ENCODE measurements at regions not wholly inside any gene's neighbourhood (a gene's known extent, or its start where the extent isn't known, plus 50 kb on each side); places are given as distances from the start of the nearest gene placed in this dataset.

DNA sequence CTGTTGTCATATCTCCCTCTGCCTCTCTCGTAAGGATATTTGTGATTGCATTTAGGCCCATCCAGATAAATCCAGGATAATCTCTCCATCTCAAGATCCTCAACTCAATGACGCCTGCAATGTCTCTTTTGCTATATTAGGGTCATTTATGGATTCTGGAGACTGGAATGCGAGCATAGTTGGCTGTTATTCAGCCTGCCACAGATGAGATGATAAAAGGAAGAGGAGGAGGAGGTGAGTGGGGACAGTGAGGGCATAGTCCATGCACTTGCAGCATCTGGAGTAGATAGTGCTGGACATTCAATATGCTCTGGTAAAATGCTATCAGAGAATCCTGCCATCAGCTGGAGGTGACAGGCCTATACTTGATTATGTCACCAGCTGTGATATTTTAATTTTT is 131.6 kb upstream of the CACNA1E start:
- no peaks in the 10 kb centered on the region for H3K27me3 ChIP-seq
- no peaks in the 10 kb centered on the region for H3K9me3 ChIP-seq
- DNase-seq: no peak
- no peak overlapping the region for H3K4me3 ChIP-seq
- no peak overlapping the region for H3K27ac ChIP-seq
- in situ Hi-C loops (cut with MboI; ENCODE audit: low pct_ligation_motif_present in 1 of 4, low pct_unique_long_range_greater_than_20kb in 1 of 4, low sequenced_read_pairs in 3 of 4) (no loop called here), intact Hi-C loops (cut with DNase I; ENCODE audit: low total_unique reads) (no loop called here)
- no peaks in the 10 kb centered on the region for H3K4me1 ChIP-seq
- 82 to 90% methylated on average over 3 of the region's 3 CpGs for WGBS, 2 donors (ENCODE audit: low coverage in 1 of 2)
- TF ChIP-seq POLR2AphosphoS5 (IDR thresholded peaks at IDR 0.05): no peak
- TF ChIP-seq EP300 (IDR thresholded peaks at IDR 0.05; ENCODE audit: low read depth): no peak
- H3K36me3 ChIP-seq: no peaks in the 10 kb centered on the region

DNA sequence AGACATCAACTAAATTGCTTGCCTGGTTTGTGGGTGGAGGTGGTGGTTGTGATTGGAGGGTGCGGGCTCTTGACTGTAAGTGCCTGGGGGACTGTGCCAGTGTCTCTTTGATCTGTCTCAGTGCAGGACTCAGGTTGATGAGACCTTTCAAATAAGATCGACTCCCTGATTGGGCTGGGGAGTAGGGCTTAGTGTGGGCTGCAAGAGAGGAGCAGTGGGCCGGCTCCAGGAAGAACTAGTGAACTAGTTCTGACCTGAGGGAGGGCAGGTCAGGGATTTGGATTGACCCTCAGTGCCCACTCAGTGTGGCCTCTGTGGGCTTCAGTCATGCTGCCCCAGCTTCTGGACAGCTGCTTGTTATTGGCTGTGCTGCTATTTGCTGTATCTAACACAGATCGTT is 130.6 kb upstream of the CACNA1E start:
- H3K27ac ChIP-seq: no peak overlapping the region
- WGBS, 2 donors (ENCODE audit: low coverage in 1 of 2): 80 to 100% methylated on average over 1 to 4 of the region's 4 CpGs
- in situ Hi-C loops (cut with MboI; ENCODE audit: low pct_ligation_motif_present in 1 of 4, low pct_unique_long_range_greater_than_20kb in 1 of 4, low sequenced_read_pairs in 3 of 4): no loop called here
- H3K4me3 ChIP-seq: no peak overlapping the region
- DNase-seq: no peak
- no peaks in the 10 kb centered on the region for H3K9me3 ChIP-seq
- TF ChIP-seq POLR2AphosphoS5 (IDR thresholded peaks at IDR 0.05) (no peak), POLR2A (IDR thresholded peaks at IDR 0.05) (no peak)
- TF ChIP-seq, protein P1, sequence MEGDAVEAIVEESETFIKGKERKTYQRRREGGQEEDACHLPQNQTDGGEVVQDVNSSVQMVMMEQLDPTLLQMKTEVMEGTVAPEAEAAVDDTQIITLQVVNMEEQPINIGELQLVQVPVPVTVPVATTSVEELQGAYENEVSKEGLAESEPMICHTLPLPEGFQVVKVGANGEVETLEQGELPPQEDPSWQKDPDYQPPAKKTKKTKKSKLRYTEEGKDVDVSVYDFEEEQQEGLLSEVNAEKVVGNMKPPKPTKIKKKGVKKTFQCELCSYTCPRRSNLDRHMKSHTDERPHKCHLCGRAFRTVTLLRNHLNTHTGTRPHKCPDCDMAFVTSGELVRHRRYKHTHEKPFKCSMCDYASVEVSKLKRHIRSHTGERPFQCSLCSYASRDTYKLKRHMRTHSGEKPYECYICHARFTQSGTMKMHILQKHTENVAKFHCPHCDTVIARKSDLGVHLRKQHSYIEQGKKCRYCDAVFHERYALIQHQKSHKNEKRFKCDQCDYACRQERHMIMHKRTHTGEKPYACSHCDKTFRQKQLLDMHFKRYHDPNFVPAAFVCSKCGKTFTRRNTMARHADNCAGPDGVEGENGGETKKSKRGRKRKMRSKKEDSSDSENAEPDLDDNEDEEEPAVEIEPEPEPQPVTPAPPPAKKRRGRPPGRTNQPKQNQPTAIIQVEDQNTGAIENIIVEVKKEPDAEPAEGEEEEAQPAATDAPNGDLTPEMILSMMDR (IDR thresholded peaks at IDR 0.05): no peak
- H3K36me3 ChIP-seq: no peaks in the 10 kb centered on the region
- intact Hi-C loops (cut with DNase I; ENCODE audit: low total_unique reads): no loop called here
- H3K4me1 ChIP-seq: no peaks in the 10 kb centered on the region
- H3K27me3 ChIP-seq: no peaks in the 10 kb centered on the region

DNA sequence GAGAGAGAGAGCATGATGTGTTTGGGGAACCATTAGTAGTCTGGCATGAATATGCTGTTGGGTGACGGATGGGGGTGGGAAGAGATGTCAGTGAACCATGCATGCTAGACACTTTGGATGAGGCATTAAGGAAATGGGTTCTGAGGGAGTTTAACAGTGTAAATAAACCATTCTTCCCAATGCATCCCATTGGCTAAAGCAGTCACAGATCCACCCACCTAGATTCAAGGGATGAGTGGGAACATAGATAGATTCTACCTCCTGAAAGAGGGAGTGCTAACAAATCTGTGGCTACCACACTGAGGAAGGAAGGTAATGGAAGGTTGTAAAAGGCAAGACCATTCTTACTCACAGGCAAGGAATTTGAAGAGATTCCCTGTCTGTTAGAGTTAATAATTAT is 129.8 kb upstream of the CACNA1E start:
- TF ChIP-seq POLR2AphosphoS5 (IDR thresholded peaks at IDR 0.05) (no peak), POLR2A (IDR thresholded peaks at IDR 0.05) (no peak), EP300 (IDR thresholded peaks at IDR 0.05; ENCODE audit: low read depth) (no peak)
- TF ChIP-seq, protein P1 (IDR thresholded peaks at IDR 0.05): no peak
- Histone ChIP-seq H3K4me3 (no peak overlapping the region), H3K27me3 (no peaks in the 10 kb centered on the region), H3K4me1 (no peaks in the 10 kb centered on the region), H3K27ac (no peak overlapping the region), H3K9me3 (no peaks in the 10 kb centered on the region), H3K36me3 (no peaks in the 10 kb centered on the region)
- DNase-seq: no peak
- intact Hi-C loops (cut with DNase I; ENCODE audit: low total_unique reads): no loop called here
- WGBS, 2 donors (ENCODE audit: low coverage in 1 of 2): 71 to 79% methylated on average over 1 of the region's 1 CpG
- in situ Hi-C loops (cut with MboI; ENCODE audit: low pct_ligation_motif_present in 1 of 4, low pct_unique_long_range_greater_than_20kb in 1 of 4, low sequenced_read_pairs in 3 of 4): no loop called here

DNA sequence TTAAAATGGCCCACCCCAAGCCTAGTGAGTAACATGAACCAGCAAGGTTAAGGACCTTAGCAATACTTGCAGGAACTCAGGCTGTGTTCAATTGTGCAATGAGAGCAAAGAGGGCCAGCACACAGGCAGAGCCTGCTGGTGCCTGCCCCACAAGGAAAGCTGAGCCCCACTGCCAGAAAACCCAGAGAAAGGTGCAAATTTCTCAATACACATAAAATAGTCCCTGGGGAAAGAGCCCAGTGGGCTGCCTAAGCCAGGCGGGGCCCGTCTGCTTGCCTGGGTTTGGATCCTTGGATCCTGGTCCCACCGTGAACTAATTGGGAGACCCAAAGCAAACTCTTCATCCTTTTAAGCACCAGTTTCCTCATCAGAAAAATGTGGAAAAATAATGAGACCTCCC is 128.5 kb upstream of the CACNA1E start:
- no peak overlapping the region for H3K27ac ChIP-seq
- H3K9me3 ChIP-seq: no peaks in the 10 kb centered on the region
- H3K36me3 ChIP-seq: no peaks in the 10 kb centered on the region
- no peaks in the 10 kb centered on the region for H3K4me1 ChIP-seq
- 97% methylated on average over 3 of the region's 3 CpGs; no CpG with 5 or more reads in 1 of the 2 donors for WGBS, 2 donors (ENCODE audit: low coverage in 1 of 2)
- in situ Hi-C loops (cut with MboI; ENCODE audit: low pct_ligation_motif_present in 1 of 4, low pct_unique_long_range_greater_than_20kb in 1 of 4, low sequenced_read_pairs in 3 of 4): no loop called here
- intact Hi-C loops (cut with DNase I; ENCODE audit: low total_unique reads): no loop called here
- TF ChIP-seq POLR2A (IDR thresholded peaks at IDR 0.05) (no peak), POLR2AphosphoS5 (IDR thresholded peaks at IDR 0.05) (no peak), EP300 (IDR thresholded peaks at IDR 0.05; ENCODE audit: low read depth) (no peak)
- TF ChIP-seq, protein P1 (IDR thresholded peaks at IDR 0.05): no peak
- DNase-seq: no peak
- no peaks in the 10 kb centered on the region for H3K27me3 ChIP-seq
- H3K4me3 ChIP-seq: no peak overlapping the region
